PC-3 (cell line): ENCODE measurements at regions not wholly inside any gene's neighbourhood (a gene's known extent, or its start where the extent isn't known, plus 50 kb on each side); places are given as distances from the start of the nearest gene placed in this dataset.

ENCODE experiments used
- ATAC-seq: fragments of 200-7000 bp; cut with Tn5 transposase; 2 replicates; pipeline ENCODE4 v1.9.1; 2020; ENCODE audit warnings: mild to moderate bottlenecking, moderate library complexity
- BruUV-seq: library from RNA; stranded (reverse); fragments of 400-500 nt; replicated peaks from 2 replicates; lab custom pipeline; 2021; lab: Mats Ljungman, UMichigan
- CTCF ChIA-PET: fragments of 300-600 bp; sonication (Branson Sonifier 250); formaldehyde crosslinking; loops from one replicate; lab custom pipeline; 2022; ENCODE audit warnings: antibody characterized with exemption; lab: Charles Lee
- POLR2A ChIA-PET: fragments of 300-600 bp; sonication (Branson Sonifier 250); formaldehyde crosslinking; loops from one replicate; lab custom pipeline; 2022; ENCODE audit warnings: antibody characterized with exemption; ENCODE audit not compliant: unreplicated experiment; lab: Charles Lee
- DNase-seq: peaks from one replicate; pipeline ENCODE4 v3.0.0-alpha.2; 2015
- H2AFZ ChIP-seq: fragments of 300-600 bp; sonication (generic); 2 replicates; pipeline ENCODE4 v1.6.0; 2016; ENCODE audit warnings: antibody characterized with exemption, low read length
- H3F3A ChIP-seq: fragments of 300-600 bp; sonication (generic); one replicate; pipeline ENCODE4 v1.6.0; 2017; ENCODE audit warnings: antibody characterized with exemption, low read length, control low read depth, mild to moderate bottlenecking; ENCODE audit not compliant: unreplicated experiment
- H3K27ac ChIP-seq: fragments of 300-600 bp; sonication (generic); 2 replicates; pipeline ENCODE4 v1.5.1; 2016; ENCODE audit warnings: mild to moderate bottlenecking, low read length
- H3K27me3 ChIP-seq: fragments of 300-600 bp; sonication (generic); 2 replicates; pipeline ENCODE4 v1.6.1; 2016; ENCODE audit warnings: low read length, mixed read lengths
- H3K36me3 ChIP-seq: fragments of 300-600 bp; sonication (generic); 2 replicates; pipeline ENCODE4 v1.6.1; 2016; ENCODE audit warnings: low read depth, mixed run types, low read length, mixed read lengths
- H3K4me1 ChIP-seq: fragments of 300-600 bp; sonication (generic); 2 replicates; pipeline ENCODE4 v1.5.1; 2016; ENCODE audit warnings: low read length; ENCODE audit not compliant: insufficient read depth
- H3K4me2 ChIP-seq: fragments of 300-600 bp; sonication (generic); 2 replicates; pipeline ENCODE4 v1.6.0; 2016; ENCODE audit warnings: low read length
- H3K4me3 ChIP-seq: fragments of 300-600 bp; sonication (generic); 2 replicates; pipeline ENCODE4 v1.5.1; 2016; ENCODE audit warnings: mild to moderate bottlenecking, low read length, mixed read lengths
- H3K79me2 ChIP-seq: fragments of 300-600 bp; sonication (generic); 2 replicates; pipeline ENCODE4 v1.6.1; 2017; ENCODE audit warnings: low read length, mixed read lengths
- H3K9ac ChIP-seq: fragments of 300-600 bp; sonication (generic); 2 replicates; pipeline ENCODE4 v1.6.0; 2016; ENCODE audit warnings: mild to moderate bottlenecking, low read length
- H3K9me2 ChIP-seq: fragments of 300-600 bp; sonication (generic); replicated peaks from 2 replicates; pipeline ENCODE4 v1.6.1; 2016; ENCODE audit warnings: mixed run types, low read length, mixed read lengths
- H3K9me3 ChIP-seq: fragments of 300-600 bp; sonication (generic); 2 replicates; pipeline ENCODE4 v1.6.1; 2016; ENCODE audit warnings: low read length, mixed read lengths
- H4K20me1 ChIP-seq: fragments of 300-600 bp; sonication (generic); 2 replicates; pipeline ENCODE4 v1.6.1; 2016; ENCODE audit warnings: low read length, mixed read lengths
- EZH2 ChIP-seq: fragments of 300-600 bp; sonication (generic); IDR thresholded peaks from one replicate; pipeline ENCODE4 v1.6.1; 2017; ENCODE audit warnings: antibody characterized with exemption, mild to moderate bottlenecking, low read length; ENCODE audit not compliant: unreplicated experiment
- EZH2phosphoT487 ChIP-seq: fragments of 300-600 bp; sonication (generic); IDR thresholded peaks from 2 replicates; pipeline ENCODE4 v1.6.1; 2018; ENCODE audit warnings: mild to moderate bottlenecking, antibody characterized with exemption, low read length, borderline replicate concordance
- intact Hi-C: fragments of 100-400 bp; cut with micrococcal nuclease; formaldehyde crosslinking; loops from 2 replicates; pipeline ENCODE4 v1.9.0; 2023
- TF ChIP-seq, protein P1 (sequence below): fragments of 300-600 bp; sonication (generic); conservative IDR thresholded peaks from 2 replicates; pipeline ENCODE4 v1.5.1; 2017; ENCODE audit warnings: antibody characterized with exemption, low read depth, mild to moderate bottlenecking, low read length

- no peak overlapping the region for H3K27ac ChIP-seq
- DNase-seq: no peak
- no peak overlapping the region for H3K9ac ChIP-seq
- intact Hi-C loops: no loop called here
- H2AFZ ChIP-seq: no peak overlapping the region
- no peaks in the 10 kb centered on the region for H3K36me3 ChIP-seq
- no peak overlapping the region for H3K4me2 ChIP-seq
- ChIA-PET CTCF (no interaction called here), POLR2A (no interaction called here)
- BruUV-seq: no TSS peak
- H4K20me1 ChIP-seq: no peaks in the 10 kb centered on the region
- no peaks in the 10 kb centered on the region for H3K9me3 ChIP-seq
- TF ChIP-seq EZH2 (no peak), EZH2phosphoT487 (no peak)
- TF ChIP-seq, protein P1, sequence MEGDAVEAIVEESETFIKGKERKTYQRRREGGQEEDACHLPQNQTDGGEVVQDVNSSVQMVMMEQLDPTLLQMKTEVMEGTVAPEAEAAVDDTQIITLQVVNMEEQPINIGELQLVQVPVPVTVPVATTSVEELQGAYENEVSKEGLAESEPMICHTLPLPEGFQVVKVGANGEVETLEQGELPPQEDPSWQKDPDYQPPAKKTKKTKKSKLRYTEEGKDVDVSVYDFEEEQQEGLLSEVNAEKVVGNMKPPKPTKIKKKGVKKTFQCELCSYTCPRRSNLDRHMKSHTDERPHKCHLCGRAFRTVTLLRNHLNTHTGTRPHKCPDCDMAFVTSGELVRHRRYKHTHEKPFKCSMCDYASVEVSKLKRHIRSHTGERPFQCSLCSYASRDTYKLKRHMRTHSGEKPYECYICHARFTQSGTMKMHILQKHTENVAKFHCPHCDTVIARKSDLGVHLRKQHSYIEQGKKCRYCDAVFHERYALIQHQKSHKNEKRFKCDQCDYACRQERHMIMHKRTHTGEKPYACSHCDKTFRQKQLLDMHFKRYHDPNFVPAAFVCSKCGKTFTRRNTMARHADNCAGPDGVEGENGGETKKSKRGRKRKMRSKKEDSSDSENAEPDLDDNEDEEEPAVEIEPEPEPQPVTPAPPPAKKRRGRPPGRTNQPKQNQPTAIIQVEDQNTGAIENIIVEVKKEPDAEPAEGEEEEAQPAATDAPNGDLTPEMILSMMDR: no peak
- H3K27me3 ChIP-seq: no peaks in the 10 kb centered on the region
- H3K79me2 ChIP-seq: no peaks in the 10 kb centered on the region
- H3K4me3 ChIP-seq: no peak overlapping the region
- ATAC-seq: no peak
- no peaks in the 10 kb centered on the region for H3K9me2 ChIP-seq
- no peaks in the 10 kb centered on the region for H3K4me1 ChIP-seq
- no peaks in the 10 kb centered on the region for H3F3A ChIP-seq
Measured at GRCh38 chr14:97033556-97034081, 236.4 kb downstream of the VRK1 start.

DNA sequence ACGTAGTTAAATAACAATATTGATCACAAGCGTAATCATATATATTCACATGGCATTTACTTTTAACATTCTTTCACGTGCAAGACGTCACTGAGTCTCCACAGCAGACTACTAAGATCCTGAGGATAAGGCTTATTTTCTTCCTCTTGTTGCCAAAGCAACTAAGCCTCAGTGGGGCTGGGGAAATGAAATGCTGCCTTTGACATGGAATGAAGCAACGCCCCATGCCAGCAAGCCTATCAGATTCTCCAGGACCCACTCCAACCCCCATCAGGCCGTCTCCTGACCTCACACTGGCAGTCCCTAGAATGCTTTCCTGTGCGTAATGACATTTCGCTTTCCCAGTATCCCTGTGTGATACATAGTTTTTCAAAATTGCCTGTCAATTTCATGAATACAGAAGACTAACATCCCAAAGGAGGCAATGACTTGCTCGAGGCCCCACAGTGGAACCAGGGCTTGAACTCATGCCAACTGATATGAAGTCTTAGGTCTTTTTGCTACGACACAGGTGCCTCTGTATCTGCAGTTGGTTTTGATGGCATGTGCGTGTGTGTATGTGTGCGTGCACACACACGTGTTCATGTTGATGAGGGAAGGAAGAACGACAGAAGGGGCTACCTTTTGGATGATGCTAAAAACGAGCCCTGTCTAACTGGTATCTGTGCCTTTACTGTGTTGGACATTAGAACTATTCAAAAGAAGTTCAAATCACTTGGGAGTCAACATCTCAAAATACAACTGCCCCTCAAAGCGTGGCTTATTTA, 239.1 kb downstream of the VRK1 start:
- no TSS peak for BruUV-seq
- no peak overlapping the region for H3K9ac ChIP-seq
- TF ChIP-seq EZH2 (no peak), EZH2phosphoT487 (no peak)
- TF ChIP-seq, protein P1: no peak
- ATAC-seq: no peak
- H3K4me3 ChIP-seq: no peak overlapping the region
- H3K36me3 ChIP-seq: no peaks in the 10 kb centered on the region
- no peaks in the 10 kb centered on the region for H3K4me1 ChIP-seq
- no peaks in the 10 kb centered on the region for H3K9me2 ChIP-seq
- intact Hi-C loops: no loop called here
- no peak overlapping the region for H3K4me2 ChIP-seq
- DNase-seq: no peak
- H3K27me3 ChIP-seq: no peaks in the 10 kb centered on the region
- ChIA-PET POLR2A (no interaction called here), CTCF (no interaction called here)
- H4K20me1 ChIP-seq: no peaks in the 10 kb centered on the region
- no peaks in the 10 kb centered on the region for H3F3A ChIP-seq
- no peak overlapping the region for H2AFZ ChIP-seq
- H3K27ac ChIP-seq: no peak overlapping the region
- H3K9me3 ChIP-seq: peaks cover 10% of the 10 kb centered on the region; the same call in 1 of the 2 replicates
- H3K79me2 ChIP-seq: no peaks in the 10 kb centered on the region

- H3K79me2 ChIP-seq: no peaks in the 10 kb centered on the region
- H3K36me3 ChIP-seq: no peaks in the 10 kb centered on the region
- H3K4me3 ChIP-seq: no peak overlapping the region
- TF ChIP-seq EZH2: no peak
- no peak for TF ChIP-seq EZH2phosphoT487
- TF ChIP-seq, protein P1: no peak
- H3K4me1 ChIP-seq: no peaks in the 10 kb centered on the region
- H3F3A ChIP-seq: no peaks in the 10 kb centered on the region
- ATAC-seq (no peak), DNase-seq (no peak)
- BruUV-seq: no TSS peak
- no peaks in the 10 kb centered on the region for H4K20me1 ChIP-seq
- no peak overlapping the region for H3K9ac ChIP-seq
- H3K27me3 ChIP-seq: no peaks in the 10 kb centered on the region
- no peak overlapping the region for H3K4me2 ChIP-seq
- H3K9me2 ChIP-seq: no peaks in the 10 kb centered on the region
- intact Hi-C loops: no loop called here
- no peak overlapping the region for H2AFZ ChIP-seq
- ChIA-PET CTCF (no interaction called here), POLR2A (no interaction called here)
- peaks cover 10% of the 10 kb centered on the region; the same call in 1 of the 2 replicates for H3K9me3 ChIP-seq
- no peak overlapping the region for H3K27ac ChIP-seq
Measured at GRCh38 chr14:97039717-97040363, 242.7 kb downstream of the VRK1 start.
